Neural progenitor cell (in vitro differentiated cells): ENCODE measurements at regions not wholly inside any gene's neighbourhood (a gene's known extent, or its start where the extent isn't known, plus 50 kb on each side); places are given as distances from the start of the nearest gene placed in this dataset.
A peak's percentile ranks its signal among the peaks of the same experiment; 100 is the strongest.

ENCODE experiments used
- DNase-seq: peaks from one replicate; pipeline ENCODE4 v3.0.0-alpha.2; 2016; ENCODE audit warnings: low spot score
- H2AFZ ChIP-seq: fragments of 200-600 bp; sonication (generic); replicated peaks from 2 replicates; pipeline ENCODE4 v1.6.1; 2016; ENCODE audit warnings: antibody characterized with exemption
- H3F3A ChIP-seq: fragments of 200-600 bp; sonication (generic); 2 replicates; pipeline ENCODE4 v1.6.1; 2016; ENCODE audit warnings: antibody characterized with exemption, low read depth
- H3K27ac ChIP-seq: fragments of 200-600 bp; sonication (generic); 2 replicates; pipeline ENCODE4 v1.5.1; 2016; ENCODE audit warnings: mild to moderate bottlenecking
- H3K27me3 ChIP-seq: fragments of 200-600 bp; sonication (generic); 2 replicates; pipeline ENCODE4 v1.6.1; 2016; ENCODE audit warnings: mild to moderate bottlenecking, moderate library complexity
- H3K36me3 ChIP-seq: fragments of 200-600 bp; sonication (generic); 2 replicates; pipeline ENCODE4 v1.5.1; 2016
- H3K4me1 ChIP-seq: fragments of 200-600 bp; sonication (generic); 2 replicates; pipeline ENCODE4 v1.6.1; 2016; ENCODE audit warnings: mixed run types
- H3K4me2 ChIP-seq: fragments of 200-600 bp; sonication (generic); 2 replicates; pipeline ENCODE4 v1.6.1; 2016
- H3K4me3 ChIP-seq: fragments of 200-600 bp; sonication (generic); 2 replicates; pipeline ENCODE4 v1.5.1; 2016
- H3K79me2 ChIP-seq: fragments of 200-600 bp; sonication (generic); 2 replicates; pipeline ENCODE4 v1.6.1; 2016; ENCODE audit warnings: low read depth
- H3K9ac ChIP-seq: fragments of 200-600 bp; sonication (generic); 2 replicates; pipeline ENCODE4 v1.6.1; 2016
- H3K9me3 ChIP-seq: fragments of 200-600 bp; sonication (generic); 2 replicates; pipeline ENCODE4 v1.5.1; 2016; ENCODE audit warnings: low read depth
- H4K20me1 ChIP-seq: fragments of 200-600 bp; sonication (generic); 2 replicates; pipeline ENCODE4 v1.6.1; 2016; ENCODE audit warnings: low read depth
- H3K27ac Mint-ChIP-seq: 3 replicates; pipeline ENCODE4 v1.8.0; 2021; ENCODE audit warnings: mixed read lengths
- H3K27me3 Mint-ChIP-seq: 2 replicates; pipeline ENCODE4 v1.8.0; 2022; ENCODE audit warnings: low read depth, mild to moderate bottlenecking, inconsistent platforms, moderate library complexity, mixed read lengths; ENCODE audit not compliant: insufficient read depth
- H3K36me3 Mint-ChIP-seq: 3 replicates; pipeline ENCODE4 v1.8.0; 2021; ENCODE audit warnings: mixed read lengths
- H3K4me1 Mint-ChIP-seq: 3 replicates; pipeline ENCODE4 v1.8.0; 2021; ENCODE audit warnings: mixed read lengths
- H3K4me3 Mint-ChIP-seq: 3 replicates; pipeline ENCODE4 v1.8.0; 2021; ENCODE audit warnings: mild to moderate bottlenecking, moderate library complexity, mixed read lengths
- H3K9me3 Mint-ChIP-seq: 3 replicates; pipeline ENCODE4 v1.8.0; 2020; ENCODE audit warnings: mixed read lengths
- CTCF ChIP-seq: fragments of 200-600 bp; sonication (generic); IDR thresholded peaks from 2 replicates; pipeline ENCODE4 v1.5.1; 2017; ENCODE audit warnings: antibody characterized with exemption, mild to moderate bottlenecking
- EZH2 ChIP-seq: fragments of 200-600 bp; sonication (generic); IDR thresholded peaks from 2 replicates; pipeline ENCODE4 v1.6.1; 2017; ENCODE audit warnings: antibody characterized with exemption, mild to moderate bottlenecking, moderate library complexity
- EZH2phosphoT487 ChIP-seq: fragments of 200-600 bp; sonication (generic); IDR thresholded peaks from 2 replicates; pipeline ENCODE4 v1.6.1; 2017; ENCODE audit warnings: antibody characterized with exemption

GRCh38 chr15:46701896-46702295 lies 1015.4 kb upstream of the SEMA6D start:
- no peaks in the 10 kb centered on the region for H3K4me1 ChIP-seq
- no peaks in the 10 kb centered on the region for H3K79me2 ChIP-seq
- H3F3A ChIP-seq: no peaks in the 10 kb centered on the region
- no peak overlapping the region for H3K27ac ChIP-seq
- Mint-ChIP-seq H3K9me3 (peaks cover 6% of the 10 kb centered on the region), H3K27me3 (peaks cover 5% of the 10 kb centered on the region), H3K36me3 (no peaks in the 10 kb centered on the region), H3K27ac (no peak overlapping the region), H3K4me1 (peaks cover 4% of the 10 kb centered on the region), H3K4me3 (no peak overlapping the region)
- H3K9ac ChIP-seq: no peak overlapping the region
- H3K27me3 ChIP-seq: no peaks in the 10 kb centered on the region
- no peak for DNase-seq
- H3K4me3 ChIP-seq: no peak overlapping the region
- no peak overlapping the region for H2AFZ ChIP-seq
- H3K36me3 ChIP-seq: no peaks in the 10 kb centered on the region
- no peak overlapping the region for H3K4me2 ChIP-seq
- H3K9me3 ChIP-seq: no peaks in the 10 kb centered on the region
- no peaks in the 10 kb centered on the region for H4K20me1 ChIP-seq
- TF ChIP-seq CTCF: no peak
- TF ChIP-seq EZH2phosphoT487: no peak
- TF ChIP-seq EZH2: no peak

- H3K9me3 ChIP-seq: peaks cover 4% of the 10 kb centered on the region
- H3K27ac ChIP-seq: no peak overlapping the region
- H4K20me1 ChIP-seq: no peaks in the 10 kb centered on the region
- no peak overlapping the region for H3K4me2 ChIP-seq
- TF ChIP-seq EZH2: no peak
- TF ChIP-seq EZH2phosphoT487: no peak
- no peak for TF ChIP-seq CTCF
- no peaks in the 10 kb centered on the region for H3K27me3 ChIP-seq
- H2AFZ ChIP-seq: no peak overlapping the region
- peaks cover 6% of the 10 kb centered on the region for H3K9me3 Mint-ChIP-seq
- H3K9ac ChIP-seq: no peak overlapping the region
- H3K36me3 ChIP-seq: no peaks in the 10 kb centered on the region
- no peaks in the 10 kb centered on the region for H3F3A ChIP-seq
- no peaks in the 10 kb centered on the region for H3K4me1 ChIP-seq
- no peak overlapping the region for H3K4me3 Mint-ChIP-seq
- H3K79me2 ChIP-seq: no peaks in the 10 kb centered on the region
- H3K4me3 ChIP-seq: no peak overlapping the region
- peaks cover 4% of the 10 kb centered on the region for H3K4me1 Mint-ChIP-seq
- peaks cover 5% of the 10 kb centered on the region for H3K27me3 Mint-ChIP-seq
- no peak for DNase-seq
- H3K36me3 Mint-ChIP-seq: no peaks in the 10 kb centered on the region
- no peak overlapping the region for H3K27ac Mint-ChIP-seq
Observed at GRCh38 chr15:46703020-46703861, 1014.1 kb upstream of the SEMA6D start.

GRCh38 chr15:46703871-46704637 lies 1013.3 kb upstream of the SEMA6D start:
- no peaks in the 10 kb centered on the region for H3K4me1 ChIP-seq
- no peak overlapping the region for H3K27ac Mint-ChIP-seq
- no peaks in the 10 kb centered on the region for H3F3A ChIP-seq
- H3K4me3 Mint-ChIP-seq: peak overlapping the region; percentile 30
- no peak overlapping the region for H3K9ac ChIP-seq
- no peak overlapping the region for H2AFZ ChIP-seq
- peaks cover 6% of the 10 kb centered on the region for H3K9me3 Mint-ChIP-seq
- no peaks in the 10 kb centered on the region for H3K79me2 ChIP-seq
- no peak overlapping the region for H3K27ac ChIP-seq
- H3K9me3 ChIP-seq: peaks cover 4% of the 10 kb centered on the region
- no peaks in the 10 kb centered on the region for H3K27me3 ChIP-seq
- no peak for DNase-seq
- peaks cover 4% of the 10 kb centered on the region for H3K4me1 Mint-ChIP-seq
- peaks cover 5% of the 10 kb centered on the region for H3K27me3 Mint-ChIP-seq
- no peaks in the 10 kb centered on the region for H3K36me3 ChIP-seq
- no peak overlapping the region for H3K4me2 ChIP-seq
- no peak for TF ChIP-seq EZH2phosphoT487
- TF ChIP-seq EZH2: no peak
- TF ChIP-seq CTCF: no peak
- no peaks in the 10 kb centered on the region for H3K36me3 Mint-ChIP-seq
- H3K4me3 ChIP-seq: no peak overlapping the region
- H4K20me1 ChIP-seq: no peaks in the 10 kb centered on the region
